AG09309 (cell line): ENCODE measurements at regions not wholly inside any gene's neighbourhood (a gene's known extent, or its start where the extent isn't known, plus 50 kb on each side); places are given as distances from the start of the nearest gene placed in this dataset.

Source experiments
- DNase-seq: peaks from one replicate; pipeline ENCODE4 v3.0.0-alpha.2; 2010; ENCODE audit warnings: low read depth
- H3K4me3 ChIP-seq: 2 replicates; pipeline ENCODE4 v1.5.1; 2011; ENCODE audit warnings: mild to moderate bottlenecking, low read depth, low read length, moderate library complexity; ENCODE audit not compliant: control insufficient read depth
- CTCF ChIP-seq: IDR thresholded peaks from 2 replicates; pipeline ENCODE4 v1.5.1; 2011; ENCODE audit warnings: mild to moderate bottlenecking, low read depth, low read length, inconsistent platforms; ENCODE audit not compliant: insufficient read depth, control insufficient read depth; ENCODE audit errors: missing control alignments

GRCh38 chr1:55896210-55896609 lies 681.0 kb upstream of the USP24 start:
- no peak for DNase-seq
- no peak overlapping the region for H3K4me3 ChIP-seq
- no peak for TF ChIP-seq CTCF

- no peak for DNase-seq
- no peak overlapping the region for H3K4me3 ChIP-seq
- TF ChIP-seq CTCF = no peak
Measured at GRCh38 chr1:55894521-55894920, 679.4 kb upstream of the USP24 start.

GRCh38 chr1:55893155-55893554 lies 678.0 kb upstream of the USP24 start:
- no peak for DNase-seq
- TF ChIP-seq CTCF = peak; percentile 26

GRCh38 chr1:55888685-55889317 lies 673.6 kb upstream of the USP24 start:
- no peak for TF ChIP-seq CTCF
- DNase-seq = no peak
- no peak overlapping the region for H3K4me3 ChIP-seq

More at GRCh38 chr1:55893155-55893554, 678.0 kb upstream of the USP24 start:
- H3K4me3 ChIP-seq = no peak overlapping the region

GRCh38 chr1:55886856-55887712 lies 671.9 kb upstream of the USP24 start:
- TF ChIP-seq CTCF = no peak
- no peak for DNase-seq
- H3K4me3 ChIP-seq = no peak overlapping the region

- no peak for TF ChIP-seq CTCF
- no peak for DNase-seq
Measured at GRCh38 chr1:55885619-55886018, 670.5 kb upstream of the USP24 start.

GRCh38 chr1:55882931-55883330 lies 667.8 kb upstream of the USP24 start:
- TF ChIP-seq CTCF = no peak
- no peak overlapping the region for H3K4me3 ChIP-seq
- DNase-seq = no peak

More at GRCh38 chr1:55885619-55886018, 670.5 kb upstream of the USP24 start:
- no peak overlapping the region for H3K4me3 ChIP-seq
